GM23338 (cell line): ENCODE measurements at regions not wholly inside any gene's neighbourhood (a gene's known extent, or its start where the extent isn't known, plus 50 kb on each side); places are given as distances from the start of the nearest gene placed in this dataset.

Source experiments
- ATAC-seq: fragments of 200-7000 bp; cut with Tn5 transposase; 3 replicates; pipeline ENCODE4 v1.9.1; 2020
- DNase-seq: peaks from one replicate; pipeline ENCODE4 v3.0.0-alpha.2; 2015; ENCODE audit warnings: low spot score
- H2AFZ ChIP-seq: fragments of 200-600 bp; sonication (generic); 2 replicates; pipeline ENCODE4 v1.8.0; 2016; ENCODE audit warnings: antibody characterized with exemption, mild to moderate bottlenecking, moderate library complexity
- H3F3A ChIP-seq: fragments of 200-600 bp; sonication (generic); replicated peaks from 2 replicates; pipeline ENCODE4 v1.8.0; 2017; ENCODE audit warnings: antibody characterized with exemption, mixed run types, low read depth
- H3K27ac ChIP-seq: fragments of 200-600 bp; sonication (generic); 2 replicates; pipeline ENCODE4 v1.6.1; 2016; ENCODE audit warnings: low read depth
- H3K27me3 ChIP-seq: fragments of 200-600 bp; sonication (generic); 2 replicates; pipeline ENCODE4 v1.8.0; 2016; ENCODE audit warnings: mild to moderate bottlenecking, mixed run types, moderate library complexity; ENCODE audit not compliant: insufficient read depth
- H3K36me3 ChIP-seq: fragments of 200-600 bp; sonication (generic); 2 replicates; pipeline ENCODE4 v1.8.0; 2016; ENCODE audit warnings: mild to moderate bottlenecking; ENCODE audit not compliant: insufficient read depth
- H3K4me1 ChIP-seq: fragments of 200-600 bp; sonication (generic); 2 replicates; pipeline ENCODE4 v1.8.0; 2016; ENCODE audit warnings: mild to moderate bottlenecking, moderate library complexity; ENCODE audit not compliant: insufficient read depth
- H3K4me2 ChIP-seq: fragments of 200-600 bp; sonication (generic); 2 replicates; pipeline ENCODE4 v1.7.1; 2017; ENCODE audit warnings: mixed run types
- H3K4me3 ChIP-seq: fragments of 200-600 bp; sonication (generic); 2 replicates; pipeline ENCODE4 v1.6.1; 2016; ENCODE audit warnings: mixed run types
- H3K79me2 ChIP-seq: fragments of 200-600 bp; sonication (generic); replicated peaks from 2 replicates; pipeline ENCODE4 v1.8.0; 2017; ENCODE audit warnings: mild to moderate bottlenecking; ENCODE audit not compliant: insufficient read depth
- H3K9me2 ChIP-seq: fragments of 200-600 bp; sonication (generic); 2 replicates; pipeline ENCODE4 v1.8.0; 2017; ENCODE audit not compliant: insufficient read depth
- H4K20me1 ChIP-seq: fragments of 200-600 bp; sonication (generic); replicated peaks from 2 replicates; pipeline ENCODE4 v1.8.0; 2017; ENCODE audit warnings: mild to moderate bottlenecking; ENCODE audit not compliant: insufficient read depth
- H3K27ac Mint-ChIP-seq: 2 replicates; pipeline ENCODE4 v1.8.0; 2020; ENCODE audit warnings: inconsistent platforms, mild to moderate bottlenecking, moderate library complexity, mixed read lengths
- H3K27me3 Mint-ChIP-seq: 3 replicates; pipeline ENCODE4 v1.8.0; 2022; ENCODE audit warnings: low read depth, mild to moderate bottlenecking, moderate library complexity, mixed read lengths, inconsistent platforms; ENCODE audit not compliant: insufficient read depth, poor library complexity
- H3K36me3 Mint-ChIP-seq: 3 replicates; pipeline ENCODE4 v1.8.0; 2021; ENCODE audit warnings: low read depth, mild to moderate bottlenecking, inconsistent platforms, moderate library complexity, mixed read lengths
- H3K4me1 Mint-ChIP-seq: 3 replicates; pipeline ENCODE4 v1.8.0; 2020; ENCODE audit warnings: mild to moderate bottlenecking, inconsistent platforms, mixed read lengths
- H3K4me3 Mint-ChIP-seq: 3 replicates; pipeline ENCODE4 v1.8.0; 2021; ENCODE audit warnings: moderate library complexity, mild to moderate bottlenecking, inconsistent platforms, mixed read lengths
- H3K9me3 Mint-ChIP-seq: 3 replicates; pipeline ENCODE4 v1.8.0; 2020; ENCODE audit warnings: moderate library complexity, mild to moderate bottlenecking, inconsistent platforms, mixed read lengths
- CREB1 ChIP-seq: fragments of 250-450 bp; sonication (Bioruptor Pico); IDR thresholded peaks from 2 replicates; pipeline ENCODE4 v1.5.0; 2020; ENCODE audit warnings: low read depth, mild to moderate bottlenecking, moderate library complexity
- EZH2 ChIP-seq: fragments of 200-600 bp; sonication (generic); IDR thresholded peaks from one replicate; pipeline ENCODE4 v1.8.0; 2017; ENCODE audit warnings: antibody characterized with exemption, mild to moderate bottlenecking, low read depth; ENCODE audit not compliant: unreplicated experiment
- EZH2phosphoT487 ChIP-seq: fragments of 200-600 bp; sonication (generic); IDR thresholded peaks from one replicate; pipeline ENCODE4 v1.8.1; 2018; ENCODE audit warnings: antibody characterized with exemption; ENCODE audit not compliant: unreplicated experiment
- JUNB ChIP-seq: IDR thresholded peaks from one replicate; pipeline ENCODE4 v1.6.1; 2016; ENCODE audit warnings: antibody characterized with exemption; ENCODE audit not compliant: unreplicated experiment
- NANOG ChIP-seq: IDR thresholded peaks from 2 replicates; pipeline ENCODE4 v1.6.1; 2016; ENCODE audit warnings: antibody characterized with exemption, borderline replicate concordance
- POLR2AphosphoS5 ChIP-seq: IDR thresholded peaks from 2 replicates; pipeline ENCODE4 v1.6.1; 2016; ENCODE audit warnings: antibody characterized with exemption, low read depth
- STAT1 ChIP-seq: IDR thresholded peaks from one replicate; pipeline ENCODE4 v1.6.1; 2016; ENCODE audit warnings: antibody characterized with exemption; ENCODE audit not compliant: unreplicated experiment
- ZNF114 ChIP-seq: fragments of 250-450 bp; sonication (Bioruptor Pico); IDR thresholded peaks from 2 replicates; pipeline ENCODE4 v1.5.0; 2020; ENCODE audit warnings: mild to moderate bottlenecking, moderate library complexity
- ZNF331 ChIP-seq: fragments of 250-450 bp; sonication (Bioruptor Pico); IDR thresholded peaks from 2 replicates; pipeline ENCODE4 v1.5.0; 2020; ENCODE audit warnings: low read depth, mild to moderate bottlenecking, moderate library complexity
- TF ChIP-seq, protein P1 (sequence below): fragments of 250-450 bp; sonication (Bioruptor Pico); IDR thresholded peaks from 2 replicates; pipeline ENCODE4 v1.5.0; 2020; ENCODE audit warnings: mild to moderate bottlenecking, moderate library complexity
- TF ChIP-seq, protein P2 (sequence below): IDR thresholded peaks from one replicate; pipeline ENCODE4 v1.6.1; 2018; ENCODE audit warnings: antibody characterized with exemption; ENCODE audit not compliant: unreplicated experiment
- TF ChIP-seq, protein P3 (sequence below), 2 experiments: fragments of 200-600 bp in 1 of 2; sonication (generic) in 1 of 2; conservative IDR thresholded peaks; 2 replicates each; pipeline versions ENCODE4 v1.5.1 to v1.6.1; 2016 to 2017; ENCODE audit warnings: antibody characterized with exemption in 2 of 2, low read depth in 2 of 2, mild to moderate bottlenecking in 2 of 2, moderate library complexity in 1 of 2
- TF ChIP-seq, protein P4 (sequence below): IDR thresholded peaks from 2 replicates; pipeline ENCODE4 v1.6.1; 2016; ENCODE audit warnings: antibody characterized with exemption

DNA sequence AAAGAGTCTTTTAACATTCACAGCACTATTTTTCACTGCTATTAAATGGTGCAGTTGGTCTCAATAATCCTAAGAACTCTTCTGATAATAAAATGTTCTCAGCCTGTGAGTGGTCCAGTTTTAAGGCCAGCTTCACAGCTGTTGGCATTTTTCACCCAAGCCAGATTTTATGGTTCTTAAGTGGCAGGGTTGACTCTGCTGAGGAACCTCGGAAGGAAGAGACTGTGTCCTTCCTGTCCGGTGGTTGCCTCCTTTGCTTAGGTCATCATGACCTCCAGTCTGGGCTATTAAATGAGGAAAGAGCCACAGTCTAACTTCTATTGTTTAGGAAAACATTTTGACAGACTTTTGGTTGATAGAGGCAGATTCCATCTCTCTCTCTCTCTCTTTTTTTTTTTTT is 112.5 kb upstream of the SERBP1 start:
- no peak overlapping the region for H3K4me3 Mint-ChIP-seq
- Histone ChIP-seq H3K27ac (no peak overlapping the region), H4K20me1 (no peaks in the 10 kb centered on the region; the same call in 1 of the 2 replicates), H3K4me2 (no peak overlapping the region), H3K27me3 (no peaks in the 10 kb centered on the region), H3K4me3 (no peak overlapping the region), H3K79me2 (no peaks in the 10 kb centered on the region), H2AFZ (no peak overlapping the region), H3F3A (no peaks in the 10 kb centered on the region), H3K36me3 (no peaks in the 10 kb centered on the region), H3K9me2 (no peaks in the 10 kb centered on the region), H3K4me1 (no peaks in the 10 kb centered on the region)
- ATAC-seq (no peak), DNase-seq (no peak)
- no peak overlapping the region for H3K27ac Mint-ChIP-seq
- H3K9me3 Mint-ChIP-seq, result no peaks in the 10 kb centered on the region
- H3K27me3 Mint-ChIP-seq, result no peaks in the 10 kb centered on the region
- TF ChIP-seq, protein P1, sequence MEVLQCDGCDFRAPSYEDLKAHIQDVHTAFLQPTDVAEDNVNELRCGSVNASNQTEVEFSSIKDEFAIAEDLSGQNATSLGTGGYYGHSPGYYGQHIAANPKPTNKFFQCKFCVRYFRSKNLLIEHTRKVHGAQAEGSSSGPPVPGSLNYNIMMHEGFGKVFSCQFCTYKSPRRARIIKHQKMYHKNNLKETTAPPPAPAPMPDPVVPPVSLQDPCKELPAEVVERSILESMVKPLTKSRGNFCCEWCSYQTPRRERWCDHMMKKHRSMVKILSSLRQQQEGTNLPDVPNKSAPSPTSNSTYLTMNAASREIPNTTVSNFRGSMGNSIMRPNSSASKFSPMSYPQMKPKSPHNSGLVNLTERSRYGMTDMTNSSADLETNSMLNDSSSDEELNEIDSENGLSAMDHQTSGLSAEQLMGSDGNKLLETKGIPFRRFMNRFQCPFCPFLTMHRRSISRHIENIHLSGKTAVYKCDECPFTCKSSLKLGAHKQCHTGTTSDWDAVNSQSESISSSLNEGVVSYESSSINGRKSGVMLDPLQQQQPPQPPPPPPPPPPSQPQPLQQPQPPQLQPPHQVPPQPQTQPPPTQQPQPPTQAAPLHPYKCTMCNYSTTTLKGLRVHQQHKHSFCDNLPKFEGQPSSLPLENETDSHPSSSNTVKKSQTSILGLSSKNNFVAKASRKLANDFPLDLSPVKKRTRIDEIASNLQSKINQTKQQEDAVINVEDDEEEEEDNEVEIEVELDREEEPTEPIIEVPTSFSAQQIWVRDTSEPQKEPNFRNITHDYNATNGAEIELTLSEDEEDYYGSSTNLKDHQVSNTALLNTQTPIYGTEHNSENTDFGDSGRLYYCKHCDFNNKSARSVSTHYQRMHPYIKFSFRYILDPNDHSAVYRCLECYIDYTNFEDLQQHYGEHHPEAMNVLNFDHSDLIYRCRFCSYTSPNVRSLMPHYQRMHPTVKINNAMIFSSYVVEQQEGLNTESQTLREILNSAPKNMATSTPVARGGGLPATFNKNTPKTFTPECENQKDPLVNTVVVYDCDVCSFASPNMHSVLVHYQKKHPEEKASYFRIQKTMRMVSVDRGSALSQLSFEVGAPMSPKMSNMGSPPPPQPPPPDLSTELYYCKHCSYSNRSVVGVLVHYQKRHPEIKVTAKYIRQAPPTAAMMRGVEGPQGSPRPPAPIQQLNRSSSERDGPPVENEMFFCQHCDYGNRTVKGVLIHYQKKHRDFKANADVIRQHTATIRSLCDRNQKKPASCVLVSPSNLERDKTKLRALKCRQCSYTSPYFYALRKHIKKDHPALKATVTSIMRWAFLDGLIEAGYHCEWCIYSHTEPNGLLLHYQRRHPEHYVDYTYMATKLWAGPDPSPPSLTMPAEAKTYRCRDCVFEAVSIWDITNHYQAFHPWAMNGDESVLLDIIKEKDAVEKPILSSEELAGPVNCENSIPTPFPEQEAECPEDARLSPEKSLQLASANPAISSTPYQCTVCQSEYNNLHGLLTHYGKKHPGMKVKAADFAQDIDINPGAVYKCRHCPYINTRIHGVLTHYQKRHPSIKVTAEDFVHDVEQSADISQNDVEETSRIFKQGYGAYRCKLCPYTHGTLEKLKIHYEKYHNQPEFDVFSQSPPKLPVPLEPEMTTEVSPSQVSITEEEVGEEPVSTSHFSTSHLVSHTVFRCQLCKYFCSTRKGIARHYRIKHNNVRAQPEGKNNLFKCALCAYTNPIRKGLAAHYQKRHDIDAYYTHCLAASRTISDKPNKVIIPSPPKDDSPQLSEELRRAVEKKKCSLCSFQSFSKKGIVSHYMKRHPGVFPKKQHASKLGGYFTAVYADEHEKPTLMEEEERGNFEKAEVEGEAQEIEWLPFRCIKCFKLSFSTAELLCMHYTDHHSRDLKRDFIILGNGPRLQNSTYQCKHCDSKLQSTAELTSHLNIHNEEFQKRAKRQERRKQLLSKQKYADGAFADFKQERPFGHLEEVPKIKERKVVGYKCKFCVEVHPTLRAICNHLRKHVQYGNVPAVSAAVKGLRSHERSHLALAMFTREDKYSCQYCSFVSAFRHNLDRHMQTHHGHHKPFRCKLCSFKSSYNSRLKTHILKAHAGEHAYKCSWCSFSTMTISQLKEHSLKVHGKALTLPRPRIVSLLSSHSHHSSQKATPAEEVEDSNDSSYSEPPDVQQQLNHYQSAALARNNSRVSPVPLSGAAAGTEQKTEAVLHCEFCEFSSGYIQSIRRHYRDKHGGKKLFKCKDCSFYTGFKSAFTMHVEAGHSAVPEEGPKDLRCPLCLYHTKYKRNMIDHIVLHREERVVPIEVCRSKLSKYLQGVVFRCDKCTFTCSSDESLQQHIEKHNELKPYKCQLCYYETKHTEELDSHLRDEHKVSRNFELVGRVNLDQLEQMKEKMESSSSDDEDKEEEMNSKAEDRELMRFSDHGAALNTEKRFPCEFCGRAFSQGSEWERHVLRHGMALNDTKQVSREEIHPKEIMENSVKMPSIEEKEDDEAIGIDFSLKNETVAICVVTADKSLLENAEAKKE (CRISPR knock-in tag), result no peak
- TF ChIP-seq, protein P2, sequence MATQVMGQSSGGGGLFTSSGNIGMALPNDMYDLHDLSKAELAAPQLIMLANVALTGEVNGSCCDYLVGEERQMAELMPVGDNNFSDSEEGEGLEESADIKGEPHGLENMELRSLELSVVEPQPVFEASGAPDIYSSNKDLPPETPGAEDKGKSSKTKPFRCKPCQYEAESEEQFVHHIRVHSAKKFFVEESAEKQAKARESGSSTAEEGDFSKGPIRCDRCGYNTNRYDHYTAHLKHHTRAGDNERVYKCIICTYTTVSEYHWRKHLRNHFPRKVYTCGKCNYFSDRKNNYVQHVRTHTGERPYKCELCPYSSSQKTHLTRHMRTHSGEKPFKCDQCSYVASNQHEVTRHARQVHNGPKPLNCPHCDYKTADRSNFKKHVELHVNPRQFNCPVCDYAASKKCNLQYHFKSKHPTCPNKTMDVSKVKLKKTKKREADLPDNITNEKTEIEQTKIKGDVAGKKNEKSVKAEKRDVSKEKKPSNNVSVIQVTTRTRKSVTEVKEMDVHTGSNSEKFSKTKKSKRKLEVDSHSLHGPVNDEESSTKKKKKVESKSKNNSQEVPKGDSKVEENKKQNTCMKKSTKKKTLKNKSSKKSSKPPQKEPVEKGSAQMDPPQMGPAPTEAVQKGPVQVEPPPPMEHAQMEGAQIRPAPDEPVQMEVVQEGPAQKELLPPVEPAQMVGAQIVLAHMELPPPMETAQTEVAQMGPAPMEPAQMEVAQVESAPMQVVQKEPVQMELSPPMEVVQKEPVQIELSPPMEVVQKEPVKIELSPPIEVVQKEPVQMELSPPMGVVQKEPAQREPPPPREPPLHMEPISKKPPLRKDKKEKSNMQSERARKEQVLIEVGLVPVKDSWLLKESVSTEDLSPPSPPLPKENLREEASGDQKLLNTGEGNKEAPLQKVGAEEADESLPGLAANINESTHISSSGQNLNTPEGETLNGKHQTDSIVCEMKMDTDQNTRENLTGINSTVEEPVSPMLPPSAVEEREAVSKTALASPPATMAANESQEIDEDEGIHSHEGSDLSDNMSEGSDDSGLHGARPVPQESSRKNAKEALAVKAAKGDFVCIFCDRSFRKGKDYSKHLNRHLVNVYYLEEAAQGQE, result no peak
- no peak for TF ChIP-seq ZNF114 (CRISPR knock-in tag)
- no peak for TF ChIP-seq ZNF331
- no peak for TF ChIP-seq JUNB
- TF ChIP-seq STAT1, result no peak
- no peak for TF ChIP-seq EZH2phosphoT487
- no peak for TF ChIP-seq EZH2
- TF ChIP-seq, protein P3, sequence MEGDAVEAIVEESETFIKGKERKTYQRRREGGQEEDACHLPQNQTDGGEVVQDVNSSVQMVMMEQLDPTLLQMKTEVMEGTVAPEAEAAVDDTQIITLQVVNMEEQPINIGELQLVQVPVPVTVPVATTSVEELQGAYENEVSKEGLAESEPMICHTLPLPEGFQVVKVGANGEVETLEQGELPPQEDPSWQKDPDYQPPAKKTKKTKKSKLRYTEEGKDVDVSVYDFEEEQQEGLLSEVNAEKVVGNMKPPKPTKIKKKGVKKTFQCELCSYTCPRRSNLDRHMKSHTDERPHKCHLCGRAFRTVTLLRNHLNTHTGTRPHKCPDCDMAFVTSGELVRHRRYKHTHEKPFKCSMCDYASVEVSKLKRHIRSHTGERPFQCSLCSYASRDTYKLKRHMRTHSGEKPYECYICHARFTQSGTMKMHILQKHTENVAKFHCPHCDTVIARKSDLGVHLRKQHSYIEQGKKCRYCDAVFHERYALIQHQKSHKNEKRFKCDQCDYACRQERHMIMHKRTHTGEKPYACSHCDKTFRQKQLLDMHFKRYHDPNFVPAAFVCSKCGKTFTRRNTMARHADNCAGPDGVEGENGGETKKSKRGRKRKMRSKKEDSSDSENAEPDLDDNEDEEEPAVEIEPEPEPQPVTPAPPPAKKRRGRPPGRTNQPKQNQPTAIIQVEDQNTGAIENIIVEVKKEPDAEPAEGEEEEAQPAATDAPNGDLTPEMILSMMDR (conservative IDR thresholded peaks at IDR 0.05; ENCODE audit: low read depth in 2 of 2), result no peak
- TF ChIP-seq POLR2AphosphoS5, result no peak
- no peak for TF ChIP-seq CREB1 (CRISPR knock-in tag)
- TF ChIP-seq, protein P4, sequence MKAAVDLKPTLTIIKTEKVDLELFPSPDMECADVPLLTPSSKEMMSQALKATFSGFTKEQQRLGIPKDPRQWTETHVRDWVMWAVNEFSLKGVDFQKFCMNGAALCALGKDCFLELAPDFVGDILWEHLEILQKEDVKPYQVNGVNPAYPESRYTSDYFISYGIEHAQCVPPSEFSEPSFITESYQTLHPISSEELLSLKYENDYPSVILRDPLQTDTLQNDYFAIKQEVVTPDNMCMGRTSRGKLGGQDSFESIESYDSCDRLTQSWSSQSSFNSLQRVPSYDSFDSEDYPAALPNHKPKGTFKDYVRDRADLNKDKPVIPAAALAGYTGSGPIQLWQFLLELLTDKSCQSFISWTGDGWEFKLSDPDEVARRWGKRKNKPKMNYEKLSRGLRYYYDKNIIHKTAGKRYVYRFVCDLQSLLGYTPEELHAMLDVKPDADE, result no peak
- TF ChIP-seq NANOG, result no peak
- peaks cover 2% of the 10 kb centered on the region; the same call in 1 of the 3 replicates for H3K4me1 Mint-ChIP-seq
- no peaks in the 10 kb centered on the region for H3K36me3 Mint-ChIP-seq
